SK-N-MC (cell line): ENCODE measurements at regions not wholly inside any gene's neighbourhood (a gene's known extent, or its start where the extent isn't known, plus 50 kb on each side); places are given as distances from the start of the nearest gene placed in this dataset.

Experiments used
- EZH2 ChIP-seq: fragments of 200-600 bp; sonication (generic); IDR thresholded peaks from one replicate; pipeline ENCODE4 v1.6.1; 2017; ENCODE audit warnings: antibody characterized with exemption
- FOXP2 ChIP-seq: optimal IDR thresholded peaks from 2 replicates; pipeline ENCODE3; 2011; ENCODE audit warnings: mild to moderate bottlenecking, moderate library complexity; ENCODE audit not compliant: insufficient read depth; ENCODE audit errors: extremely low read length, control extremely low read depth
- POLR2AphosphoS5 ChIP-seq: IDR thresholded peaks from 2 replicates; pipeline ENCODE4 v1.6.1; 2012; ENCODE audit warnings: mild to moderate bottlenecking, low read depth, low read length, borderline replicate concordance

DNA sequence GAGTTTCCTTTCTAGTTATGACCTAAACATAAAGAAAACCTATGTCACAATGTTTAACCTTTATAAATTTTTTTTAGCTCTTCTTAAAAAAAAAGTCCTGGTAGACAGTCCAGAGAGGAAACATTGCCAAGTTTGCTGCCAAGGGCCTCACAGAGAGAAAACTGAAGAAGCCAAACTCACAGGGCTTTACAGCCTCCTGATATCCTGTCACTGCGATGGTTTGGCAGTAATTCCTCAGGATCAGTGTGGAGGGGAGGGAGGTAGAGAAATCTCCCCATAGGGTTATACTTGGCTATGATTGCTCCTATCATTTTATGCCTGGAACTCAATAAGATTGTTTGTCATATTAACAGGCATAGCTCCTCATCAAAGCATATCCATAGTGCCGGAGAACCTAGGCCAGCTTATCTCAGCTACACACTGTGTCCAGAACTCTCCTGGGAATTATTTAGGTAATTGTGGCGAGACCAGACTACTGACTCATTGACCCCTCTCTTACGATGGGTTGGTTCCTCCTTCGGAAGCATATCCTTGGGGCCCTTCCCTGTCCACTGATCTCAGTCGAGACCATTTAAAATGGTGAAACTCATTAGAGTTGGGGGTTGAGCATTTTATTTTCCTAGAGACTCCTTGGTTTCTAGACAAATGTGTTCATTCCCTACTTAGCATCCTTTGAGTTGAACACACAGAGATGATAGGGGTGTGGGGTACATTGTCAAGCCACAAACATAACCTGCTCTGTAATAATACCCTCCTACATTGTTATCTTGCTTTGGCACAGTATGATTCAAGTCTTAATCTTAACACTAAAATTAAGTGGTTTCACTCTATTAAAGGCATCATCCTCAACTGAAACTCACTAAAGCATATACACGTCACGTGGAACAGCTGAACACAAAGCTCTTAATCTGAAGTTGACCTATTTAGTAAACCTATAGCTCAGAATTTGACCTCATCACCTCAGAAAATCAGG lies 53.4 kb upstream of the TMC1 start:
- TF ChIP-seq EZH2: no peak
- no peak for TF ChIP-seq POLR2AphosphoS5
- TF ChIP-seq FOXP2: no peak
